Transverse colon (tissue), 4 donors: ENCODE measurements at regions not wholly inside any gene's neighbourhood (a gene's known extent, or its start where the extent isn't known, plus 50 kb on each side); places are given as distances from the start of the nearest gene placed in this dataset.

Experiments used
- DNase-seq: peaks from one replicate; pipeline ENCODE4 v3.0.0-alpha.2; 2019
- H3K27ac ChIP-seq, 4 donors: fragments of 200-600 bp; sonication (generic); 2 replicates each; pipeline ENCODE4 v1.5.1; 2016 to 2018; ENCODE audit warnings: inconsistent platforms in 4 of 4
- H3K27me3 ChIP-seq: fragments of 200-600 bp; sonication (generic); 2 replicates; pipeline ENCODE4 v1.5.1; 2017; ENCODE audit warnings: inconsistent platforms
- H3K36me3 ChIP-seq, 4 donors: fragments of 200-600 bp; sonication (generic); 2 replicates each; pipeline ENCODE4 v1.5.1; 2017 to 2019; ENCODE audit warnings: inconsistent platforms in 4 of 4
- H3K4me1 ChIP-seq, 4 donors: fragments of 200-600 bp; sonication (generic); 2 replicates each; pipeline ENCODE4 v1.5.1; 2017 to 2020; ENCODE audit warnings: inconsistent platforms in 4 of 4
- H3K4me3 ChIP-seq, 4 donors: fragments of 200-600 bp; sonication (generic); 1 replicate in 1 of 4; 2 replicates in 3 of 4; pipeline versions ENCODE4 v1.5.1 to v1.6.1; 2017 to 2019; ENCODE audit warnings: inconsistent platforms in 4 of 4
- H3K9me3 ChIP-seq, 2 donors: fragments of 200-600 bp; sonication (generic); 2 replicates each; pipeline ENCODE4 v1.5.1; 2017 to 2019; ENCODE audit warnings: inconsistent platforms in 2 of 2
- EP300 ChIP-seq: sonication (generic); formaldehyde crosslinking; IDR thresholded peaks from one replicate; pipeline ENCODE4 v1.6.1; 2017; ENCODE audit warnings: antibody characterized with exemption, low read depth
- POLR2A ChIP-seq: fragments of 450-650 bp; IDR thresholded peaks from one replicate; pipeline ENCODE4 v1.6.1; 2016; ENCODE audit warnings: antibody characterized with exemption, mild to moderate bottlenecking, moderate library complexity
- POLR2AphosphoS5 ChIP-seq, 3 donors: sonication (generic); formaldehyde crosslinking; IDR thresholded peaks; one replicate each; pipeline ENCODE4 v1.6.1; 2016; ENCODE audit warnings: antibody characterized with exemption in 3 of 3
- WGBS, 2 donors: methylation state at CpG; one replicate each; pipeline ENCODE4 v1.1.5; 2018; ENCODE audit warnings: low coverage in 1 of 2; 5-methylcytosine and 5-hydroxymethylcytosine counted together
- in situ Hi-C, 4 donors: fragments of 200-750 bp; cut with MboI; loops; one replicate each; pipeline versions ENCODE4 v1.15.0 to v1.15.1; 2017; ENCODE audit warnings: low sequenced_read_pairs in 3 of 4, low pct_ligation_motif_present in 1 of 4, low pct_unique_long_range_greater_than_20kb in 1 of 4
- intact Hi-C: fragments of 100-400 bp; cut with DNase I; formaldehyde crosslinking; loops from one replicate; pipeline ENCODE4 v1.15.1; 2023; ENCODE audit warnings: low total_unique reads
- TF ChIP-seq, protein P1 (sequence below), 5 experiments: fragments of 200-600 bp in 3 of 5; fragments of 450-650 bp in 2 of 5; sonication (generic) in 3 of 5; IDR thresholded peaks; 1 replicate in 2 of 5; 2 replicates in 3 of 5; pipeline ENCODE4 v1.5.1; 2016 to 2017; ENCODE audit warnings: antibody characterized with exemption in 5 of 5, inconsistent platforms in 3 of 5, mild to moderate bottlenecking in 2 of 5, moderate library complexity in 1 of 5

GRCh38 chr10:44516891-44517290 is 132.0 kb upstream of the CXCL12 start:
- Histone ChIP-seq H3K9me3 (no peaks in the 10 kb centered on the region), H3K27me3 (no peaks in the 10 kb centered on the region), H3K4me1 (peaks cover 0 to 6% (median 0%) of the 10 kb centered on the region in 4 donors), H3K27ac (no peak overlapping the region), H3K36me3 (no peaks in the 10 kb centered on the region), H3K4me3 (no peak overlapping the region)
- in situ Hi-C loops (no loop called here), intact Hi-C loops (no loop called here)
- no peak for DNase-seq
- WGBS, 2 donors: 37 to 74% methylated on average over 2 to 6 of the region's 6 CpGs
- TF ChIP-seq, protein P1, sequence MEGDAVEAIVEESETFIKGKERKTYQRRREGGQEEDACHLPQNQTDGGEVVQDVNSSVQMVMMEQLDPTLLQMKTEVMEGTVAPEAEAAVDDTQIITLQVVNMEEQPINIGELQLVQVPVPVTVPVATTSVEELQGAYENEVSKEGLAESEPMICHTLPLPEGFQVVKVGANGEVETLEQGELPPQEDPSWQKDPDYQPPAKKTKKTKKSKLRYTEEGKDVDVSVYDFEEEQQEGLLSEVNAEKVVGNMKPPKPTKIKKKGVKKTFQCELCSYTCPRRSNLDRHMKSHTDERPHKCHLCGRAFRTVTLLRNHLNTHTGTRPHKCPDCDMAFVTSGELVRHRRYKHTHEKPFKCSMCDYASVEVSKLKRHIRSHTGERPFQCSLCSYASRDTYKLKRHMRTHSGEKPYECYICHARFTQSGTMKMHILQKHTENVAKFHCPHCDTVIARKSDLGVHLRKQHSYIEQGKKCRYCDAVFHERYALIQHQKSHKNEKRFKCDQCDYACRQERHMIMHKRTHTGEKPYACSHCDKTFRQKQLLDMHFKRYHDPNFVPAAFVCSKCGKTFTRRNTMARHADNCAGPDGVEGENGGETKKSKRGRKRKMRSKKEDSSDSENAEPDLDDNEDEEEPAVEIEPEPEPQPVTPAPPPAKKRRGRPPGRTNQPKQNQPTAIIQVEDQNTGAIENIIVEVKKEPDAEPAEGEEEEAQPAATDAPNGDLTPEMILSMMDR (IDR thresholded peaks at IDR 0.05): no peak
- TF ChIP-seq POLR2A (no peak), POLR2AphosphoS5 (IDR thresholded peaks at IDR 0.05) (no peak), EP300 (no peak)

DNA sequence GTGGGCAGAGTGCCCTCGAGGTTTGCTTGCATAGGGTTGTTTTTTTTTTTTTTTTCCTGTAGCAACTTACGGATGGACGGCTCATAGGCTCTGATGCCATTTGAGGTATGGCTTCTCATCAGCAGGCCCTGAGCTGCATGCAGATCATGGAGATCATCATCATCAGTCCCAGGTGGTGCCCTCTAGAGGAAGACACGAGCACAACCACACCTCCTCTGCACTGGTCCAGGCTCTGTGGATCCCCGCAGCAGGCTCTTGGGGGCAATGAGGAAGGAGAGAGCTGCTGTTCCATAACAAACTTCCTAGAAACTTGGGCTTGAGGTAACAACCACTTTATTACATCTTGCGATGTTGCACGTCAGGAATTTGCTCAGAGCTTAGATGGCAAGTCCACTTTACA is 132.7 kb upstream of the CXCL12 start:
- WGBS, 2 donors: 74 to 80% methylated on average over 2 to 7 of the region's 7 CpGs
- Histone ChIP-seq H3K4me3 (no peak overlapping the region), H3K27me3 (no peaks in the 10 kb centered on the region), H3K36me3 (no peaks in the 10 kb centered on the region), H3K4me1 (peaks cover 0 to 6% (median 0%) of the 10 kb centered on the region in 4 donors), H3K9me3 (no peaks in the 10 kb centered on the region), H3K27ac (no peak overlapping the region)
- in situ Hi-C loops (no loop called here), intact Hi-C loops (no loop called here)
- TF ChIP-seq EP300: no peak
- no peak for TF ChIP-seq POLR2A
- TF ChIP-seq, protein P1 (IDR thresholded peaks at IDR 0.05): no peak
- no peak for TF ChIP-seq POLR2AphosphoS5 (IDR thresholded peaks at IDR 0.05)
- DNase-seq: no peak

- WGBS, 2 donors: 20 to 32% methylated on average over 1 to 2 of the region's 2 CpGs
- intact Hi-C loops: no loop called here
- Histone ChIP-seq H3K4me1 (no peaks in the 10 kb centered on the region), H3K27ac (no peak overlapping the region), H3K9me3 (no peaks in the 10 kb centered on the region), H3K4me3 (no peak overlapping the region), H3K36me3 (no peaks in the 10 kb centered on the region), H3K27me3 (no peaks in the 10 kb centered on the region)
- TF ChIP-seq POLR2A (no peak), EP300 (no peak), POLR2AphosphoS5 (IDR thresholded peaks at IDR 0.05) (no peak)
- TF ChIP-seq, protein P1 (IDR thresholded peaks at IDR 0.05): no peak
- no peak for DNase-seq
- in situ Hi-C loops: no loop called here
Measured at GRCh38 chr10:44519361-44519760, 134.5 kb upstream of the CXCL12 start.

GRCh38 chr10:44520651-44521050 is 135.8 kb upstream of the CXCL12 start:
- Histone ChIP-seq H3K9me3 (no peaks in the 10 kb centered on the region), H3K36me3 (no peaks in the 10 kb centered on the region), H3K4me3 (no peak overlapping the region), H3K27ac (no peak overlapping the region), H3K27me3 (no peaks in the 10 kb centered on the region), H3K4me1 (no peaks in the 10 kb centered on the region)
- WGBS, 2 donors: 68 to 79% methylated on average over 2 of the region's 2 CpGs
- DNase-seq: no peak
- in situ Hi-C loops: no loop called here
- intact Hi-C loops: no loop called here
- TF ChIP-seq POLR2AphosphoS5 (IDR thresholded peaks at IDR 0.05) (no peak), POLR2A (no peak), EP300 (no peak)
- TF ChIP-seq, protein P1 (IDR thresholded peaks at IDR 0.05): no peak
